Skin of body (tissue), 1 donor: ENCODE measurements at regions not wholly inside any gene's neighbourhood (a gene's known extent, or its start where the extent isn't known, plus 50 kb on each side); places are given as distances from the start of the nearest gene placed in this dataset.
A peak's percentile ranks its signal among the peaks of the same experiment; 100 is the strongest.
"Not testable (repeated sequence)": the region's sequence is repeated elsewhere in the genome, so short reads cannot be mapped to it uniquely, and the experiment has no call there.

ENCODE experiments used
- DNase-seq: peaks from one replicate; lab custom pipeline; 2025; lab: John Stamatoyannopoulos, UW

- peak; percentile 54 for DNase-seq
Measured at GRCh38 chr5:26553079-26553478, 485.3 kb downstream of the CDH9 start.

- DNase-seq = no peak
Measured at GRCh38 chr5:26543987-26544386, 494.4 kb downstream of the CDH9 start.

- DNase-seq = no peak
Measured at GRCh38 chr5:26538226-26538625, 500.2 kb downstream of the CDH9 start.

DNA sequence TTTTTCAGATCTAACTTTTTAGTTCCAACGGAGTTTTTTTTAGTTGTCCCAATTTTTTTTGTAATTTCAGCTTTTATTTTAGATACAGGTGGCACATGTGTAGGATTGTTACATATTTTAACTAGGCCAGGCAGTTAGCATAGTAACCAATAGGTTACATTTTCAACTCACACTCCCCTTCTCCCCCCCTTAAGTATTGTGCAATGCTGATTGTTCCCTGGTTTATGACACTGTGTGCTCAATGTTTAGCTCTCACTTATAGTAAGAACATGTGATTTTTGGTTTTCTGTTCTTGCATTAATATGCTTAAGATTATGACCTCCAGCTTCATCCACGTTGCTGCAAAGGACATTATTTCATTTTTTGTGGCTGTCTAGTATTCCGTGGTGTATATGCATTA is 503.2 kb downstream of the CDH9 start:
- no peak for DNase-seq

DNA sequence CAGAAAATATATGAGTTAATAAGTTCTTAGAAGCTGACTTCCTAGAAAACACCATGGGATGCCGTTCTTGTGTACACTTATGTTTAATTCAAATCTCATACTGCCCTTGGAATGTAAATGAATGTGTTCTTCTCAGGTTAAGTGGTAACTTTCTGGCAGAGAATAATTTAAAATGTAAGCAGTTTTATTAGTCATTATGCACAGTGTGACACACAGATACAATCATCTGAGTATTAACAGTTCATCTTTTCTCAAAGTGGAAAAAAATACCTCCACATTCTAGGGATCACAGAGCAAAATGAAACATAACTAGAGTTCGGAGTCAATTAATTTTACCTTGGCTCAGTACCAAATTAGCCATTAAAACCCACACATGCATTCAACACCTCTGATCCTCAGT is 508.1 kb downstream of the CDH9 start:
- DNase-seq = no peak

- DNase-seq = no peak
Measured at GRCh38 chr5:26519245-26519644, 519.1 kb downstream of the CDH9 start.

DNA sequence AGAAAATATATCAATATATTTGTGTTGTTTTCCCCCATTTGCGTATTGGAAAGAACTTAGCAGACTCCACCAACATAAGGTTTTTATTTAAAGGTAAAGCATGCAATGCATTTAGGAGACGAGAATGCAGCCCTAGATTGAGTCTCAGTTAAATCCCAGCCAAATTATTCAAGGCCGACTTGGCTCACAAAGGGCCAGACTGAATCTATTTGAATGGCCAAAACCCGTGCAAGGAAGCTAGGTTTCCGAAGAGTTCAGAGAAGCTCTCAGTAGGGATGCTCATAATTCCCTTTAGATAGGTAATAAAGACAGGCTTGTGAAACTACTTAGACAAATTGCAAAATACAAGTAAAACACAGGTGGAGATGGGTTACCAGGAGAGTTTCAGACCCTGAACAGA is 520.3 kb downstream of the CDH9 start:
- no peak for DNase-seq

GRCh38 chr5:26498972-26499371 is 539.4 kb downstream of the CDH9 start:
- no peak for DNase-seq

DNA sequence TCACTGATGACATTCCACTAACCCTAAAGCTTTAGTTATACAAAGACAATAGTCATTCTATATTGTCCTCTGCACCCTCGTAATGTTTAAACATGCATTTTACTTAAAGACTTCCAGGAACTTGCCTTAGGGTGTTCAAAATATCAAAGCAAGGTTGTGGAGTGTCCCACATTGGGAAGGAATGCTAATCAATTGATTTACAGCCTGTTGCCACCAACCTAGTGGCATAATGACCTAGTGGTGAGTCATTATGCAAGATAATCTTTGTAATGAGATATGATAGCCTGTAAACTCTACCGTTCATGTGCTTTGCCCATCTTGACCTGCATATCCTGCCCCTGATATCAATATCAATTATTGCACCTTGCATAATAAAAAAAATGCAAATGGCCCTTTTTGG is 542.9 kb downstream of the CDH9 start:
- DNase-seq = no peak

DNA sequence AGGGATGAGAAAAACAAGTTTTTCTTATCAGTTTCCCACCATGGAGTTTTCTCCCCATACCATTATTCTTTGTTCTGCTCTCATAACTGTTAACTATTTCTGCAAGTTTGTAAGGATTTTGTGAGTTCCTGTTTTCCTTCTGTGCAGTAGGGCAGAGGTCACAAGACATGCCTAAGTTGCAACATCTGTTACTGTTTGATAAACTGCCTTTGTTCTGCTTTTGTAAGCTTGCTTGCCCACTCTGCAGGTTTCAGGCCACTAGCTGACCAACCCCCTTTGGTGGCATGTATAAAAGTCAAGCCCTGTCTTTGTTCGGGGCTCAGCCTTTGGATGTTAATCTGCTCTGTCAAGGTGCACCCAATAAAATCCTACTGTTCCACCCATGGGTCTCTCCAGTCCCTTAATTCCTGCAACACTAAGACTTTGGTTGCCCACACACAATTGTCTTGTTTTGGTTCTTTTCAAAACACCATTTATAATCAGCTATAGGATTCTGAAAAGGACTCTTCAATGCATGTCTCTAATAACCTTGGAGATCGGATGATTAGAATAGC is 545.4 kb downstream of the CDH9 start:
- DNase-seq = no peak

DNA sequence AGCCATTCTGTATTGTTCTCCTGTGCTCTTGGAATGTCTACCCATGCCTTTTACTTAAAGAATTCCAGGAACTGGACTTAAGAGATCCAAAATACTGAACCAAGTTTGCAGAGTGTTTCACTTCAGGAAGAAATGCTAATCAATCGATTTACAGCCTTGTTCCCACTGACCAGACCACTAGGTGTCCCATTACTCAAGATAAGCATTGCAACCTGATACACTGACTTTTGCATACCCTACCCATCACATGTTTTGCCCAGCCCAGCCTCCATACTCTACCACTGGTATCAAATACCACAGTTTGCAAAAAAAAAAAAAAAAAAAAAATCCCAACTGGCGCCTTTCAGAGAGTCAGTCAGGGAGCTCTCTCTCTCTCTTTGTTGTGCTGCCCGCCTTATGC is 550.8 kb downstream of the CDH9 start:
- no peak for DNase-seq

DNA sequence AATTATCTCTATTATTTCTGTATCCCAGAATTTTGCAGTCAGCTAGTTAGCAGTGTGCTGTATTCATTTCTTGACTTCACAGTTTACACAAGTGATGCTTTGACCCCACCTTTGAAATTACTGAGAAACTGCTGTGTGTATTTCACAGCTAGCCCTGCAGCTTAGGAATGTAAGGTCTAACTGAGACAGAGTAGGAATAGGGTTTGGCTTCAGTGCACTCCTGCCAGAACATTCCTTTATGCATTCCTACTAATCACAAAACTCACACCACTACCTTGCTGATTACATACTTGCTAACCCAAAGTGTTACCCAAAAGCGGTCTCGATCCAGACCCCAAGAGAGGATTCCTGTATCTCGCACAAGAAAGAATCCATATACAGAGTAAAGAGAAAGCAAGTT is 551.8 kb downstream of the CDH9 start:
- no peak for DNase-seq

GRCh38 chr5:26485146-26485860 is 553.1 kb downstream of the CDH9 start:
- not testable (repeated sequence) for DNase-seq

DNA sequence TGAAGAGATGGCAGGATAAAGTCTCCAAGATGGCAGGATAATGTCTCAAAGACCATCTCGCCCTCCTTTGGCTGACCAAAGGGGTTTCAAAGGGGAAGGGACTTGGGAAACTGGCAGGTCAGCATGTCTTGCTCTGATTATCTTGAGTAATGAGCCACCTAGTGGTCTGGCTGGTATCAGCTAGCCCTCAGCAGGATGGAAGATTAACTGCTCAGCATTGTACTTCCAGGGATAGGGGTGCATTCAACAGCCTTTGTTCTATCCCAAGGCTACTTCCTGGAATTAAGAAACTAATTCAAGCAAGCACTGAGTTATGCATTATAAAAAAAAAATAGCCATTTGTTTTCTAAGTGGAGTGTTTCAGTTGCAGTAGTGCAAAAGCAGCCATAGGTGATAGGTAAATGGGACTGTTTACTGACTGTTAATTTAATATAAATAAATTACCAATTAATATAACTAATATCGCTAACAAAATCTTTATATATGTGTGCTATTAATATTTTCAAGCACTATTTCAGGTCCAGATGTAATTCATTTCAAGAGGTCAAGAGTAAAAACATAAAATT is 555.5 kb downstream of the CDH9 start:
- DNase-seq = no peak

- no peak for DNase-seq
Measured at GRCh38 chr5:26482076-26482809, 556.1 kb downstream of the CDH9 start.

GRCh38 chr5:26470439-26470838 is 567.9 kb downstream of the CDH9 start:
- no peak for DNase-seq

DNA sequence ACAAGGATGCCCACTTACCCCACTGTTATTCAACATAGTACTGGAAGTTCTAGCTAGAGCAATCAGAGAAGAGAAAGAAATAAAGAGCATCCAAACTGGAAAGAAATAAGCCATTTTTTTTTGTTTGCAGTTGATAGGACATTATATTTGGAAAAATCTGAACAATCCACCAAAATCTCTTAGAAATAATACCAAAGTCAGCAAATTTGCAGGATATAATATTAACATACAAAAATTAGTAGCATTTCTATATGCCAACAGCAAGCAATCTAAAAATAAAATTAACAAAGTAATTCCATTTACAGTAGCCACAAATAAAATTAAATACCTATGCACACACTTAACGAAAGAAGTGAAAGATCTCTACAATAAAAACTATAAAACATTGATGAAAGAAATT is 599.3 kb downstream of the CDH9 start:
- DNase-seq = no peak

GRCh38 chr5:26434688-26435087 is 603.7 kb downstream of the CDH9 start:
- DNase-seq = no peak

DNA sequence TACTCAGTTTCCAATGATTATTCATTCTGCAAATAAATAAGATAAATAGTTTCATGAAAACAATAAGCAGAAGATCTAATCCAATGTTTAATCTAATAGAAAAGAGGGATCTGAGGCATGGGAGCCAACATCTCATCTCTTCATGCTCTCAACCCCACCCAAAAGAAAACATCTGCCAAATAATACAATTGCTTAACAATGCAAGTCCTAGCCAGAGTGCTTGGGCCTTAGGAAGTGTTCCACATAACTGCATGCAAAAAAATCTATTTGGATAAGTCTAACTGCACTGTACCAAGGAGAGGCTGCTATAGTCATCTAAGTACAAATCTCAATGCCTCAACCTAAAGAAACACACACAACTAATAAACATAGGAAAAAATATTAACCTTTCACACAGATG is 606.0 kb downstream of the CDH9 start:
- peak; percentile 70 for DNase-seq

GRCh38 chr5:26430323-26430722 is 608.1 kb downstream of the CDH9 start:
- no peak for DNase-seq

DNA sequence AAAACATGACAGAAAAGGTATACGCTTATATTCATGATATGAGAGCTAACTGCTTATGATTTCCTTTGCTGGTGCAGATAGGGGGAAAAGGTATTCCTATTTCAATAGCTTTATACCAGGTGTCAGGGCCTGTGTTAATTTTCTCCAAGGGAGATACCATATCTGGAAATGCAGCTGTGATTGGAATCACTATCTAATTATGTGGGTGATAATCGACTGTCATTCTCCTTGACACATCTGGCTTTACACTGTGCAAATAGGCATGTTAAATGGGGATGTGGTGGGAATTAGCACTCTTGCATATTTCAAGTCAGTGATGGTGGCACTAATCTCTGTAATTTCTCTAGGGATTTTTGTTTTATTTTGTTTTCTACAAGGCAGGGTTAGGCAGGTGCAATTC is 611.1 kb downstream of the CDH9 start:
- no peak for DNase-seq

DNA sequence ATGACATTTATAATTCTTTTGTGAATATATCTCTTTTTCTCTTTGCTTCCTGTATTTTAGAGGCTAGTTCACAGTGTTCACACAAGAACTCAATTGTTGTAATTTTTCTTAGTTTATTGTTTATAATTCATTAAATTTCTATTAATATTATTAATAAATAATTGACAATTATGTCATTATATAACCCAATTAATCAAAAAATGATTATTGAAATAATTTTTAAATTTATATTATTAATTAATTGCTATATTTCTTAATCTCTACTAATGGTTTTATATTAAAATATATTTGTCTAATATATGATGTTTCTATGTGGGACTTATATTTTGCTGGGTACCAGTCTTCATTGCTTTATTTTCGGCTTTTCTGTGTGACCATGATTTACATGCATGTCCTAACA is 618.4 kb downstream of the CDH9 start:
- no peak for DNase-seq

GRCh38 chr5:26416911-26417310 is 621.5 kb downstream of the CDH9 start:
- no peak for DNase-seq
